SU-DHL-6 (cell line): ENCODE measurements at regions not wholly inside any gene's neighbourhood (a gene's known extent, or its start where the extent isn't known, plus 50 kb on each side); places are given as distances from the start of the nearest gene placed in this dataset.

Experiments used
- H2AFZ ChIP-seq: fragments of 200-600 bp; sonication (generic); 2 replicates; pipeline ENCODE4 v1.6.1; 2014; ENCODE audit warnings: low read depth, mild to moderate bottlenecking, moderate library complexity, mixed read lengths, antibody characterized with exemption, low read length; ENCODE audit not compliant: severe bottlenecking
- H3F3A ChIP-seq: fragments of 200-600 bp; shearing (Covaris generic); 2 replicates; pipeline ENCODE4 v1.6.0; 2016; ENCODE audit warnings: antibody characterized with exemption, mild to moderate bottlenecking; ENCODE audit not compliant: insufficient read depth
- H3K27ac ChIP-seq: fragments of 200-600 bp; sonication (generic); 2 replicates; pipeline ENCODE4 v1.5.1; 2016; ENCODE audit warnings: low read depth, mild to moderate bottlenecking, low read length, moderate library complexity, mixed read lengths
- H3K27me3 ChIP-seq: fragments of 200-600 bp; sonication (generic), shearing (Covaris generic); 2 replicates; pipeline ENCODE4 v1.6.0; 2014; ENCODE audit warnings: mild to moderate bottlenecking, low read length
- H3K36me3 ChIP-seq: fragments of 200-600 bp; sonication (generic); 2 replicates; pipeline ENCODE4 v1.6.1; 2014; ENCODE audit warnings: mild to moderate bottlenecking, low read length, mixed read lengths
- H3K4me2 ChIP-seq: fragments of 300-600, 200-600 bp; shearing (Covaris generic), sonication (generic); 2 replicates; pipeline ENCODE4 v1.6.0; 2014; ENCODE audit warnings: low read length, low read depth, mild to moderate bottlenecking; ENCODE audit not compliant: poor library complexity, severe bottlenecking
- H3K4me3 ChIP-seq: fragments of 200-600 bp; sonication (generic); 2 replicates; pipeline ENCODE4 v1.5.1; 2014; ENCODE audit warnings: antibody characterized with exemption, low read length, mild to moderate bottlenecking, mixed read lengths; ENCODE audit not compliant: insufficient read depth, poor library complexity, severe bottlenecking
- H3K79me2 ChIP-seq: fragments of 200-600 bp; sonication (generic); 2 replicates; pipeline ENCODE4 v1.6.1; 2014; ENCODE audit warnings: mild to moderate bottlenecking, low read length, moderate library complexity; ENCODE audit not compliant: insufficient read depth
- H3K9ac ChIP-seq: fragments of 200-600 bp; sonication (generic); 2 replicates; pipeline ENCODE4 v1.7.0; 2014; ENCODE audit warnings: mild to moderate bottlenecking, low read length
- H3K9me2 ChIP-seq: fragments of 200-600 bp; sonication (generic); replicated peaks from 2 replicates; pipeline ENCODE4 v1.6.1; 2014; ENCODE audit warnings: low read length; ENCODE audit not compliant: insufficient read depth
- H3K9me3 ChIP-seq: fragments of 200-600 bp; sonication (generic); 2 replicates; pipeline ENCODE4 v1.6.1; 2014; ENCODE audit warnings: low read length, mixed read lengths; ENCODE audit not compliant: insufficient read depth
- H4K20me1 ChIP-seq: fragments of 200-600 bp; sonication (generic); 2 replicates; pipeline ENCODE4 v1.6.1; 2014; ENCODE audit warnings: low read depth, mild to moderate bottlenecking, antibody characterized with exemption, low read length, moderate library complexity, mixed read lengths
- EZH2phosphoT487 ChIP-seq: fragments of 200-600 bp; sonication (generic), shearing (Covaris generic); conservative IDR thresholded peaks from 2 replicates; pipeline ENCODE4 v1.6.1; 2018; ENCODE audit warnings: mild to moderate bottlenecking, antibody characterized with exemption, low read length, moderate library complexity, mixed read lengths
- TF ChIP-seq, protein P1 (sequence below): fragments of 200-600 bp; sonication (generic); IDR thresholded peaks from one replicate; pipeline ENCODE4 v1.5.1; 2017; ENCODE audit warnings: antibody characterized with exemption, mild to moderate bottlenecking, low read length, moderate library complexity; ENCODE audit not compliant: insufficient read depth, poor library complexity, severe bottlenecking

DNA sequence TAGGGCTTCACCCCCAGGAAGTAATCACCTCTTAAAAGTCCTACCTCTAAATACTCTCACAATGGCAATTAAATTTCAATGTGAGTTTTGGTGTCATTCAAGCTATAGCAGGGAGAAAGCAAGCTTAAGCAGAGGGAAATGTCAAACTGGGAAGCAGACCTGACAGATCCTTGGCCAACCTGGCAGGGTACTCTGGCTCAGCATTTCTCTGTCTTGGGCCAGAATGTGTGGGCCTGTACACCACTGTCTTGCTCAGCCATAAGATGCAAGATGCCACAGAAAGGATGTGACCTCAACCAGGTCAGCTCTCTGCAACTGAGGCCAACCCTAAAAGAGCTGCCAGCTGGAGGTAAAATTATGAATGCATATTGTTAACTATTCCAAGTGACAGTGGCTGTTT, 130.6 kb upstream of the CMC1 start:
- Histone ChIP-seq H4K20me1 (no peaks in the 10 kb centered on the region), H2AFZ (no peak overlapping the region), H3K4me2 (no peak overlapping the region), H3K9me2 (no peaks in the 10 kb centered on the region), H3K9ac (no peak overlapping the region), H3F3A (no peaks in the 10 kb centered on the region), H3K9me3 (no peaks in the 10 kb centered on the region), H3K27ac (no peak overlapping the region), H3K79me2 (no peaks in the 10 kb centered on the region), H3K4me3 (no peak overlapping the region), H3K36me3 (no peaks in the 10 kb centered on the region), H3K27me3 (no peaks in the 10 kb centered on the region)
- TF ChIP-seq EZH2phosphoT487, result no peak
- TF ChIP-seq, protein P1, sequence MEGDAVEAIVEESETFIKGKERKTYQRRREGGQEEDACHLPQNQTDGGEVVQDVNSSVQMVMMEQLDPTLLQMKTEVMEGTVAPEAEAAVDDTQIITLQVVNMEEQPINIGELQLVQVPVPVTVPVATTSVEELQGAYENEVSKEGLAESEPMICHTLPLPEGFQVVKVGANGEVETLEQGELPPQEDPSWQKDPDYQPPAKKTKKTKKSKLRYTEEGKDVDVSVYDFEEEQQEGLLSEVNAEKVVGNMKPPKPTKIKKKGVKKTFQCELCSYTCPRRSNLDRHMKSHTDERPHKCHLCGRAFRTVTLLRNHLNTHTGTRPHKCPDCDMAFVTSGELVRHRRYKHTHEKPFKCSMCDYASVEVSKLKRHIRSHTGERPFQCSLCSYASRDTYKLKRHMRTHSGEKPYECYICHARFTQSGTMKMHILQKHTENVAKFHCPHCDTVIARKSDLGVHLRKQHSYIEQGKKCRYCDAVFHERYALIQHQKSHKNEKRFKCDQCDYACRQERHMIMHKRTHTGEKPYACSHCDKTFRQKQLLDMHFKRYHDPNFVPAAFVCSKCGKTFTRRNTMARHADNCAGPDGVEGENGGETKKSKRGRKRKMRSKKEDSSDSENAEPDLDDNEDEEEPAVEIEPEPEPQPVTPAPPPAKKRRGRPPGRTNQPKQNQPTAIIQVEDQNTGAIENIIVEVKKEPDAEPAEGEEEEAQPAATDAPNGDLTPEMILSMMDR, result no peak

DNA sequence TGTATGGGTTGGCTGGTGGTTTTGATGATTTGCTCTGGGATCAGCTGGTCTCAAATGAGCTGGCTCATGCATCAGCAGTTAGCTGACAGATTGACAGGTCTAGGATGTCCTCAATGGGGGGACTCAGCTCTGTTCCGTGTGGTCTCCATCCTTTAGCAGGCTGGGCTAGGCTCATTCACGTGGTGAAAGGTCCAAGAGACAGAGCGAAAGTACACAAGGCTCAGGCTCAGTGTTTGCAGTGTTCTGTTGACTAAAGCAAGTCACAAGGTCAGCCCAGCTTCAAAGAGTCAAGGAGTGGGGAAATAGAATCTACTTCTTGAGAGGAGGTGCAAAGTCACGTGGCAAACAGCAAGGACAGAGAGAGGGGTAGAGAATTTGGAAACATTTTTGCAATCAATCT, 126.5 kb upstream of the CMC1 start:
- Histone ChIP-seq H3F3A (no peaks in the 10 kb centered on the region), H3K27me3 (no peaks in the 10 kb centered on the region), H4K20me1 (no peaks in the 10 kb centered on the region), H3K4me3 (no peak overlapping the region), H3K4me2 (no peak overlapping the region), H3K9me2 (no peaks in the 10 kb centered on the region), H2AFZ (no peak overlapping the region), H3K9me3 (no peaks in the 10 kb centered on the region), H3K9ac (no peak overlapping the region), H3K36me3 (no peaks in the 10 kb centered on the region), H3K79me2 (no peaks in the 10 kb centered on the region), H3K27ac (no peak overlapping the region)
- TF ChIP-seq EZH2phosphoT487, result no peak
- TF ChIP-seq, protein P1, result no peak

DNA sequence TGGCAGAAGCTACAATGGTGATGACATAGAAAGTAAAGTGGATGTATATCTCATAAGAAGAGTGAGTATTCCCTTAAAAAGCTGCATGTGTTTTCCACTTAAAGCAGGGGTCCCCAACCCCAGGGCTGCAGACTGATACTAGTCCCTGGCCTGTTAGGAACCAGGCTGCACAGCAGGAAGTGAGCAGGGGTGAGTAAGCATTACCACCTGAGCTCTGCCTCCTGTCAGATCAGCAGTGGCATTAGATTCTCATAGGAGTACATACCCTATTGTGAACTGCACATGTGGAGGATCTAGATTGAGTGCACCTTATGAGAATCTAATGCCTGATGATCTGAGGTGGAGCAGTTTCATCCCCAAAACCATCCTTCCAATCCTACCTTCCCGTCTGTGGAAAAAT, 126.1 kb upstream of the CMC1 start:
- Histone ChIP-seq H3K9me2 (no peaks in the 10 kb centered on the region), H4K20me1 (no peaks in the 10 kb centered on the region), H3K9me3 (no peaks in the 10 kb centered on the region), H3K27ac (no peak overlapping the region), H2AFZ (no peak overlapping the region), H3F3A (no peaks in the 10 kb centered on the region), H3K4me3 (no peak overlapping the region), H3K79me2 (no peaks in the 10 kb centered on the region), H3K4me2 (no peak overlapping the region), H3K9ac (no peak overlapping the region), H3K27me3 (no peaks in the 10 kb centered on the region), H3K36me3 (no peaks in the 10 kb centered on the region)
- TF ChIP-seq, protein P1, result no peak
- no peak for TF ChIP-seq EZH2phosphoT487

DNA sequence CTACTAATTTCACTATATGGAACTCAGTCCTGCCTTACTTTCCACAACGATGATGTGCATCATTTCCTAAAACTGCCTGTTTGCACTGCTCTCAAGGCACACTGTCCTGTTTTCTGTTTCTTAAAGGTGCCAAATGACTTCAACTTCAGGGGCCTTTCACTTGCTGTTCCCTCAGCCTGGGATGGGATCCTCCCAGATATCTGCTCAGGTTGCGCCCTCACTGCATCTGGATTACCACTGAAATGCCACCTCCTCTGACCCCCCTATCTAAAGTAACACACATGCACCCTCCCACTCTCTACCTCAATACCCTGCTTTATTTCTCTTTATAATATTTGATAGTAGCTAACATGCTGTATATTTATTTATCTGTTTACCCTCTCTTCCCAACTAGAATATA, 123.8 kb upstream of the CMC1 start:
- no peaks in the 10 kb centered on the region for H3K9me2 ChIP-seq
- H2AFZ ChIP-seq, result no peak overlapping the region
- H3K79me2 ChIP-seq, result no peaks in the 10 kb centered on the region
- no peak overlapping the region for H3K4me3 ChIP-seq
- H3F3A ChIP-seq, result no peaks in the 10 kb centered on the region
- no peak overlapping the region for H3K9ac ChIP-seq
- no peak overlapping the region for H3K27ac ChIP-seq
- H3K9me3 ChIP-seq, result no peaks in the 10 kb centered on the region
- no peaks in the 10 kb centered on the region for H4K20me1 ChIP-seq
- no peak overlapping the region for H3K4me2 ChIP-seq
- no peaks in the 10 kb centered on the region for H3K36me3 ChIP-seq
- no peaks in the 10 kb centered on the region for H3K27me3 ChIP-seq
- no peak for TF ChIP-seq EZH2phosphoT487
- TF ChIP-seq, protein P1, result no peak
